ENCODE measurements at regions not wholly inside any gene's neighbourhood (a gene's known extent, or its start where the extent isn't known, plus 50 kb on each side); places are given as distances from the start of the nearest gene placed in this dataset.

GRCh38 chr22:44588348-44588747, 90.3 kb upstream of the RTL6 start (continued):
- no peak for TF ChIP-seq POLR2AphosphoS5 (IDR thresholded peaks at IDR 0.05; ENCODE audit: low read depth, low read length)
- TF ChIP-seq TEAD4 (IDR thresholded peaks at IDR 0.05; ENCODE audit: borderline replicate concordance, insufficient read depth), result no peak

- Histone ChIP-seq H3K9me2 (no peaks in the 10 kb centered on the region), H2AFZ (ENCODE audit: low read depth) (no peak overlapping the region), H3K9ac (no peak overlapping the region), H3K27ac (ENCODE audit: low read depth in 2 of 2, low read length in 1 of 2) (no peak overlapping the region), H3K9me3 (no peaks in the 10 kb centered on the region), H3K36me3 (replicated peaks in 1 of 2; ENCODE audit: control insufficient read depth in 1 of 2, insufficient read depth in 2 of 2, low read length in 1 of 2) (no peaks in the 10 kb centered on the region), H4K20me1 (ENCODE audit: insufficient read depth) (no peaks in the 10 kb centered on the region), H3K4me2 (no peak overlapping the region), H3K79me2 (ENCODE audit: insufficient read depth) (no peaks in the 10 kb centered on the region), H3K27me3 (ENCODE audit: insufficient read depth) (no peaks in the 10 kb centered on the region), H3F3A (replicated peaks; ENCODE audit: insufficient read depth) (no peaks in the 10 kb centered on the region), H3K4me1 (ENCODE audit: control insufficient read depth in 1 of 2, insufficient read depth in 2 of 2, low read depth in 1 of 2, low read length in 1 of 2) (no peaks in the 10 kb centered on the region), H3K4me3 (ENCODE audit: low read depth in 2 of 2, low read length in 1 of 2) (no peak overlapping the region)
- ChIA-PET POLR2A (no interaction called here), CTCF (no interaction called here)
- WGBS (ENCODE audit: low lambda C conversion rate), result 36% methylated on average over 3 of the region's 3 CpGs
- no peak for DNase-seq
- TF ChIP-seq CTCF (IDR thresholded peaks at IDR 0.05) (no peak), CHD2 (IDR thresholded peaks at IDR 0.05; ENCODE audit: low read length, partially characterized antibody) (no peak), TAF1 (IDR thresholded peaks at IDR 0.05; ENCODE audit: borderline replicate concordance, low read depth, low read length) (no peak), REST (IDR thresholded peaks at IDR 0.05; ENCODE audit: low read depth, low read length) (no peak)
Observed at GRCh38 chr22:44587737-44588310, 89.8 kb upstream of the RTL6 start.

GRCh38 chr22:44586999-44587736, 89.1 kb upstream of the RTL6 start:
- Histone ChIP-seq H3K4me2 (no peak overlapping the region), H3K79me2 (ENCODE audit: insufficient read depth) (no peaks in the 10 kb centered on the region), H3K27ac (ENCODE audit: low read depth in 2 of 2, low read length in 1 of 2) (no peak overlapping the region), H3K9me2 (no peaks in the 10 kb centered on the region), H3K9ac (no peak overlapping the region), H3K4me3 (ENCODE audit: low read depth in 2 of 2, low read length in 1 of 2) (no peak overlapping the region), H3K36me3 (replicated peaks in 1 of 2; ENCODE audit: control insufficient read depth in 1 of 2, insufficient read depth in 2 of 2, low read length in 1 of 2) (no peaks in the 10 kb centered on the region), H3K4me1 (ENCODE audit: control insufficient read depth in 1 of 2, insufficient read depth in 2 of 2, low read depth in 1 of 2, low read length in 1 of 2) (no peaks in the 10 kb centered on the region), H3K9me3 (no peaks in the 10 kb centered on the region), H3K27me3 (ENCODE audit: insufficient read depth) (no peaks in the 10 kb centered on the region), H3F3A (replicated peaks; ENCODE audit: insufficient read depth) (no peaks in the 10 kb centered on the region), H4K20me1 (ENCODE audit: insufficient read depth) (no peaks in the 10 kb centered on the region), H2AFZ (ENCODE audit: low read depth) (no peak overlapping the region)
- 62% methylated on average over 23 of the region's 24 CpGs for WGBS (ENCODE audit: low lambda C conversion rate)
- ChIA-PET CTCF (no interaction called here), POLR2A (no interaction called here)
- TF ChIP-seq MXI1 (IDR thresholded peaks at IDR 0.05; ENCODE audit: low read depth, low read length), result no peak
- no peak for TF ChIP-seq POLR2AphosphoS5 (IDR thresholded peaks at IDR 0.05; ENCODE audit: low read depth, low read length)
- no peak for TF ChIP-seq YY1 (IDR thresholded peaks at IDR 0.05; ENCODE audit: low read depth)
- no peak for TF ChIP-seq MEF2A (IDR thresholded peaks at IDR 0.05; ENCODE audit: borderline replicate concordance, low read depth)
- no peak for TF ChIP-seq NFIC (IDR thresholded peaks at IDR 0.05; ENCODE audit: borderline replicate concordance)
- TF ChIP-seq CHD2 (IDR thresholded peaks at IDR 0.05; ENCODE audit: low read length, partially characterized antibody), result no peak
- no peak for TF ChIP-seq ELF1 (IDR thresholded peaks at IDR 0.05)
- no peak for TF ChIP-seq JUND (IDR thresholded peaks at IDR 0.05)
- TF ChIP-seq MAX (IDR thresholded peaks at IDR 0.05; ENCODE audit: low read depth), result no peak
- no peak for TF ChIP-seq GATA2 (CRISPR knock-in tag; IDR thresholded peaks at IDR 0.05)
- TF ChIP-seq NRF1 (IDR thresholded peaks at IDR 0.05; ENCODE audit: low read depth, low read length), result no peak
- TF ChIP-seq TAF1 (IDR thresholded peaks at IDR 0.05; ENCODE audit: borderline replicate concordance, low read depth, low read length), result no peak
- no peak for TF ChIP-seq EP300 (IDR thresholded peaks at IDR 0.05; ENCODE audit: borderline replicate concordance in 1 of 2, low read depth in 1 of 2, low read length in 1 of 2)
- no peak for TF ChIP-seq RCOR1 (IDR thresholded peaks at IDR 0.05; ENCODE audit: low read length)
- TF ChIP-seq TCF12 (IDR thresholded peaks at IDR 0.05), result no peak
- DNase-seq, result no peak
